HUES64 (cell line): ENCODE measurements at regions not wholly inside any gene's neighbourhood (a gene's known extent, or its start where the extent isn't known, plus 50 kb on each side); places are given as distances from the start of the nearest gene placed in this dataset.
"Not testable (repeated sequence)": the region's sequence is repeated elsewhere in the genome, so short reads cannot be mapped to it uniquely, and the experiment has no call there.

ENCODE experiments used
- H3K27ac ChIP-seq: 2 replicates; pipeline ENCODE4 v1.7.0; 2013; ENCODE audit warnings: low read depth, low read length, inconsistent platforms
- H3K27me3 ChIP-seq: 2 replicates; pipeline ENCODE4 v1.6.1; 2013; ENCODE audit warnings: mild to moderate bottlenecking, low read length; ENCODE audit not compliant: insufficient read depth
- H3K36me3 ChIP-seq: 2 replicates; pipeline ENCODE4 v1.6.1; 2013; ENCODE audit warnings: mild to moderate bottlenecking, low read length; ENCODE audit not compliant: insufficient read depth
- H3K4me1 ChIP-seq: 2 replicates; pipeline ENCODE4 v1.6.1; 2013; ENCODE audit warnings: mild to moderate bottlenecking, low read length, moderate library complexity; ENCODE audit not compliant: insufficient read depth
- H3K4me3 ChIP-seq: 2 replicates; pipeline ENCODE4 v1.5.1; 2013; ENCODE audit warnings: mild to moderate bottlenecking, low read length, moderate library complexity
- H3K9ac ChIP-seq: 2 replicates; pipeline ENCODE4 v1.6.1; 2013; ENCODE audit warnings: mild to moderate bottlenecking, low read depth, low read length
- H3K9me3 ChIP-seq: 2 replicates; pipeline ENCODE4 v1.6.1; 2013; ENCODE audit warnings: low read depth, low read length; ENCODE audit not compliant: insufficient read depth
- WGBS: fragments of 150-250, 120-280 bp; methylation state at CpG from one replicate; pipeline ENCODE4 v1.1.7; 2013; ENCODE audit warnings: missing lambda C conversion rate; 5-methylcytosine and 5-hydroxymethylcytosine counted together

GRCh38 chr4:110399046-110399445, 76.9 kb upstream of the ENPEP start:
- not testable (repeated sequence) for H3K4me3 ChIP-seq, H3K27ac ChIP-seq, H3K36me3 ChIP-seq, H3K9ac ChIP-seq, H3K9me3 ChIP-seq, H3K4me1 ChIP-seq, H3K27me3 ChIP-seq
- 95% methylated on average over 10 of the region's 10 CpGs for WGBS

GRCh38 chr4:110396963-110397362, 79.0 kb upstream of the ENPEP start:
- Histone ChIP-seq H3K27ac (no peak overlapping the region), H3K4me3 (no peak overlapping the region)
- 95% methylated on average over 1 of the region's 2 CpGs for WGBS

GRCh38 chr4:110395421-110395820, 80.5 kb upstream of the ENPEP start:
- no peaks in the 10 kb centered on the region for H3K36me3 ChIP-seq
- H3K4me1 ChIP-seq: peaks cover 6% of the 10 kb centered on the region; the same call in 1 of the 2 replicates
- H3K9ac ChIP-seq: no peak overlapping the region
- H3K27ac ChIP-seq: no peak overlapping the region
- 88% methylated on average over 1 of the region's 1 CpG for WGBS
- no peaks in the 10 kb centered on the region for H3K9me3 ChIP-seq
- no peaks in the 10 kb centered on the region for H3K27me3 ChIP-seq
- H3K4me3 ChIP-seq: no peak overlapping the region

More at GRCh38 chr4:110396963-110397362, 79.0 kb upstream of the ENPEP start:
- Histone ChIP-seq H3K27me3 (no peaks in the 10 kb centered on the region), H3K36me3 (no peaks in the 10 kb centered on the region), H3K4me1 (peaks cover 6% of the 10 kb centered on the region; the same call in 1 of the 2 replicates), H3K9me3 (no peaks in the 10 kb centered on the region), H3K9ac (no peak overlapping the region)

GRCh38 chr4:110394871-110395270, 81.1 kb upstream of the ENPEP start:
- Histone ChIP-seq H3K4me3 (no peak overlapping the region), H3K36me3 (no peaks in the 10 kb centered on the region), H3K4me1 (peaks cover 6% of the 10 kb centered on the region; the same call in 1 of the 2 replicates), H3K27me3 (no peaks in the 10 kb centered on the region), H3K27ac (no peak overlapping the region), H3K9me3 (no peaks in the 10 kb centered on the region), H3K9ac (no peak overlapping the region)

GRCh38 chr4:110381784-110382183, 94.2 kb upstream of the ENPEP start:
- no peak overlapping the region for H3K27ac ChIP-seq
- no peaks in the 10 kb centered on the region for H3K27me3 ChIP-seq
- H3K4me3 ChIP-seq: no peak overlapping the region
- no peak overlapping the region for H3K9ac ChIP-seq
- H3K4me1 ChIP-seq: no peaks in the 10 kb centered on the region
- 0 out of 2 replicates have a peak, but pooled peaks cover 10% of the 10 kb centered on the region for H3K9me3 ChIP-seq
- no peaks in the 10 kb centered on the region for H3K36me3 ChIP-seq

GRCh38 chr4:110372485-110372884, 103.5 kb upstream of the ENPEP start:
- Histone ChIP-seq H3K4me1 (no peaks in the 10 kb centered on the region), H3K27ac (no peak overlapping the region), H3K4me3 (no peak overlapping the region), H3K36me3 (no peaks in the 10 kb centered on the region), H3K9ac (no peak overlapping the region), H3K9me3 (no peaks in the 10 kb centered on the region), H3K27me3 (no peaks in the 10 kb centered on the region)
- WGBS: 83% methylated on average over 1 of the region's 2 CpGs

GRCh38 chr4:110371016-110371770, 104.8 kb upstream of the ENPEP start:
- Histone ChIP-seq H3K9ac (no peak overlapping the region), H3K4me1 (no peaks in the 10 kb centered on the region), H3K27me3 (no peaks in the 10 kb centered on the region), H3K9me3 (no peaks in the 10 kb centered on the region), H3K27ac (no peak overlapping the region), H3K4me3 (no peak overlapping the region), H3K36me3 (no peaks in the 10 kb centered on the region)
- WGBS: 88% methylated on average over 4 of the region's 4 CpGs

GRCh38 chr4:110368409-110368808, 107.5 kb upstream of the ENPEP start:
- H3K27me3 ChIP-seq: no peaks in the 10 kb centered on the region
- no peak overlapping the region for H3K27ac ChIP-seq
- H3K4me1 ChIP-seq: no peaks in the 10 kb centered on the region
- no peaks in the 10 kb centered on the region for H3K9me3 ChIP-seq
- no peaks in the 10 kb centered on the region for H3K36me3 ChIP-seq
- H3K9ac ChIP-seq: no peak overlapping the region
- no peak overlapping the region for H3K4me3 ChIP-seq
- 96% methylated on average over 2 of the region's 3 CpGs for WGBS

GRCh38 chr4:110367156-110367555, 108.8 kb upstream of the ENPEP start:
- Histone ChIP-seq H3K4me3 (no peak overlapping the region), H3K9ac (no peak overlapping the region), H3K36me3 (no peaks in the 10 kb centered on the region), H3K27me3 (no peaks in the 10 kb centered on the region), H3K9me3 (no peaks in the 10 kb centered on the region), H3K27ac (no peak overlapping the region), H3K4me1 (no peaks in the 10 kb centered on the region)
- WGBS: 100% methylated on average over 3 of the region's 3 CpGs

GRCh38 chr4:110365761-110366160, 110.2 kb upstream of the ENPEP start:
- Histone ChIP-seq H3K9ac (no peak overlapping the region), H3K4me3 (no peak overlapping the region), H3K36me3 (no peaks in the 10 kb centered on the region), H3K27ac (no peak overlapping the region), H3K4me1 (no peaks in the 10 kb centered on the region), H3K27me3 (no peaks in the 10 kb centered on the region), H3K9me3 (no peaks in the 10 kb centered on the region)
- 96% methylated on average over 1 of the region's 1 CpG for WGBS

GRCh38 chr4:110364911-110365520, 110.9 kb upstream of the ENPEP start:
- H3K4me1 ChIP-seq: no peaks in the 10 kb centered on the region
- WGBS: 89% methylated on average over 3 of the region's 3 CpGs
- no peak overlapping the region for H3K27ac ChIP-seq

More at GRCh38 chr4:110364911-110365520, 110.9 kb upstream of the ENPEP start:
- Histone ChIP-seq H3K9ac (no peak overlapping the region), H3K27me3 (no peaks in the 10 kb centered on the region), H3K4me3 (no peak overlapping the region), H3K9me3 (no peaks in the 10 kb centered on the region), H3K36me3 (no peaks in the 10 kb centered on the region)
